Stimulated activated CD4-positive, alpha-beta T cell treated with anti-CD3 and anti-CD28 coated beads, Interleukin-12 subunit alpha, Interleukin-12 subunit beta, amount 100 ng/mL, for 24 hours (primary cell): ENCODE measurements at regions not wholly inside any gene's neighbourhood (a gene's known extent, or its start where the extent isn't known, plus 50 kb on each side); places are given as distances from the start of the nearest gene placed in this dataset.
"Not testable (repeated sequence)": the region's sequence is repeated elsewhere in the genome, so short reads cannot be mapped to it uniquely, and the experiment has no call there.

Experiments
- DNase-seq, 2 experiments: peaks; one replicate each; pipeline ENCODE4 v3.0.0-alpha.2; 2020; ENCODE audit warnings: low read depth in 2 of 2

DNA sequence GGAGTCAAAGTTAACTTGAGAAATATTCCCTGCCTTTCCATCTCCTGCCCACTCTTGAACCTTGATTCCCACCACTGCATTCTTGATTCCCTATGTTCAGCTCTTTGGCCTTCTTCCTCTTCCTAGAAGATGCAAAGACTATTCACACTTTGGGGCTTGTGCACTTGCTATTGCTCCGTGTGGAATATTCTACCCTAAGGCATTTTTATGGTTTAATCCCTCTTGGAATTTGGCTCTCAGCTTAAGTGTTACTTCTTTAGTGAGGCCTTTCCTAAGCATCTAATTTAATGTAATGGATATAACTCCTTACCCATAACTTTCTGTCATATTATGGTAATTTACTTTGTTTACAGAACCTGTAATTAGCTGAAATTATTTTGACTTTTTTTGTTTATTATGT lies 318.9 kb upstream of the COL8A1 start:
- no peak for DNase-seq

DNA sequence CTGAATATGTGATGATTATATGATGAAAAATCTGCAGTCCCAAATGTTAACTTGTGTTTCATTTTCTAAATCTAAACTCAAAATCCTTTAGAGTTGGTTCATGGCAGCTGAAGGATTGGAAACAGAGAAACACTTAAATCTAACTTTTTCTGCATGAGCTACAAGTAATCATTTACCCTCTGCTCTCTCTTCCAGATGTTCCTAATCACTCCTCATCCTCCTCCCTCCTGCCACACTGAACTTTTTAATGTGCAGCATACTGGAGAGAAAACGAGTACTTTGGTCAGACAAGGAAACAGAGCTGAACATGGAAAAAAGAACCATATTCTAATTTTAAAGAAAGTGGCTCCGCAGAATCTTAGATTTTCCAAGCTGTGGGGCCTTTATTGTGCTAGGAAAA lies 321.2 kb upstream of the COL8A1 start:
- no peak for DNase-seq

DNA sequence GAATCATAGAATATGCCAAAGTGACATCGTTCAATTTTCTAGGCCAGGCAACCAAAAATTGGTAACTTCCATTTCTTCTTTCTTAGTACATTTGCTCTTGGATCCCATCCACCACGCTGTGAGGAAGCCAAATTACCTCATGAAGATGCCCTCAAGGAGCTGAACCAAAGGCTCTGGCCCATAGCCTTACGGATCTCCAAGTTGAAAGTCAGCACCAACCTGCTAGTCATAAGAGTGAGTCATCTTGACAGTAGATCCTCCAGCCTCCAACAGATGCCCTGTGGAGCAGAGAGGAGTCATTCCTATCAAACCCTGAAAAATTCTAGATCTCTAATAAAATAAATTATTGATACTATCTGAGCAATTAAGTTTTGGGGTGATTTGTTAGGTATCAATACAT lies 322.5 kb upstream of the COL8A1 start:
- DNase-seq: no peak

DNA sequence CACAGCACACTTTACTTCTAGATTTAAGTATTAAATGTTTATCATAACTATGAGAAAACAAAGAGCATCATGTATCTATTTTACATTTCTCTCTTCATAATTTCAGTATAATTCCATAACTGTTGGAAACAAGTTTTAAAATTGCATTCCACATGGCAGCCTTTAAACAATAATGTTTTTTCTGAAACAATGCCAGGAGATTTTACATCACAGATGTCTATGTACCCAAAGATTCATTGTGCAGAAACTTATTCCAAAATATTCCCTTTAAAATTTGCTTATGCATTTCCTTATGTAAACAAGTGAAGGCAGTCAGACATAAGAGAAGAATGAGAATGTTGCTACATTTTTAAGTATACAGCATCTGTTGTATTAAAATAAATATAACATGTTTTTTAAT lies 324.9 kb upstream of the COL8A1 start:
- no peak for DNase-seq

- DNase-seq: no peak
Observed at GRCh38 chr3:99298661-99299060, 339.7 kb upstream of the COL8A1 start.

DNA sequence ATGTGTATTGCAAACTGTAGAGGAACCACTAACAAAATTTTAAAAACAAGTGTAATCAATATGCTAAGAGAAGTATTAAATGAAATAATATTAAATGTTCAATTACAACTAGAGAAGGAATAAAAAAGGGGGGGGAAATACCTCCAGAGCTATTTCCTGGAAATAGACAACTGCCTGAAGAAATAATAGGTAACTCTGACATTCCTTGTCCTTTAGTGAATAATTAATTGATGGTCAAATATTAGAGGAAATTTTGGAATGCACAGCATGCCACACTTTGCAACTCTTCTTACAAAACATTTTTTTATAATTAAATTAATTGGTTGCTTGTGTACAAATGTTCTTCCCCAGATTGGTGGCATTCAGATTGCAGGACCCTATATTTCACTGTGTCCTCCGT lies 342.6 kb upstream of the COL8A1 start:
- DNase-seq: no peak

GRCh38 chr3:99294092-99294491 lies 344.3 kb upstream of the COL8A1 start:
- DNase-seq: not testable (repeated sequence)

DNA sequence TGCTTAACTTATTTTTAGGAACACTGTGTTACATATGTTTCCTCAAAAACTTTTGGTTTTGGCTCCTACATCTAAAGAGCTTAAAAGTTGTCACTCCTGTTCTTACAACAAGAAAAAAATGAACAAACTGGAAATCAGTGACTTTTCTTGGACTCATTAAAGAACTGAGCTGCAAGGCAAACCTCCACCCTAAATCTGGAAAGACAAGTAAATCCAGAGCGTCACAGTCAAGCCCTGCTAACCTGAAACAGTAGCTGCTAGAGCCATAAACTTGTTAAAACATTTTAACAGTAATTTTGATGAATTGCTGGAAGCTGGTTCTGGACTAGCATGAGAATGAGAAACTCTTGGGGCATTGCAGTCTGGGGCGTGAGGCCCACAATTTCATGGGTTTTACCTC lies 350.5 kb upstream of the COL8A1 start:
- no peak for DNase-seq

GRCh38 chr3:99286266-99286845 lies 352.0 kb upstream of the COL8A1 start:
- no peak for DNase-seq

DNA sequence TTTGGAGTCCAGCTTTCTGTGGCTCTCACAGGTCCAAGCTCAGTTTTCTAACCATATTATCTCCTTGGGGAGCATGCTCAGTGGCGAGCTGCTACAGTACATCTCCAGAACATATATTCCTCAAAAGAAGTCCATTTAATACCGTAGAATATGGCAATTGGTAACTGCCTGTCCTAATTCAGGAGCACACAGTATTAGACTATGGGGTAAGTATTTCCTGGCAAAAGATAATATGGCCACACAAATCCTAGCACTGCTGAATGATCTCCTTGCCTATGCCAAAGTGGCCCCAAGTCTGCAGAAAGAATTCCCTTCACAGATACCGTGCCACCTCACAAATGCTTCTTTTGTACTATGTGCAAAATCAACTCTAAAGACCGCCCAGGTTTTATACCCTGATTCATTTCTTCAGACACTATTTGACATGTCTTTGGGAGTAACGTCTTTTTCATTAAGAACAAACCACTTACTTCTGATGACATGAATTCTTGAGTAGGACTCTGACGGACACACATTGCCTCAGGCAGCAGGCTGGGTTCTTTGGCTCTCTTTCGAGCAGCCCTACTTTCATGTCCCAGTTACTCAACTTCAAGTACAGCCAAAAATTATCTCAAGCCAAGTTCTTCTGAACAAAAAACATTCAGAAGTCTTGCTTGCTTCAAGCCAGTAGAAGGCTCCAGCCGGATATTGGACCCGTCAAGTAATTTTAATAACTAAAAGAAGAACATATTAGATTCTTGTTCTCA lies 368.3 kb upstream of the DCBLD2 start:
- DNase-seq: no peak

GRCh38 chr3:99256788-99257187 lies 355.3 kb upstream of the DCBLD2 start:
- no peak for DNase-seq

GRCh38 chr3:99253963-99254355 lies 352.5 kb upstream of the DCBLD2 start:
- no peak for DNase-seq

- DNase-seq: no peak
Observed at GRCh38 chr3:99250821-99251355, 349.4 kb upstream of the DCBLD2 start.

DNA sequence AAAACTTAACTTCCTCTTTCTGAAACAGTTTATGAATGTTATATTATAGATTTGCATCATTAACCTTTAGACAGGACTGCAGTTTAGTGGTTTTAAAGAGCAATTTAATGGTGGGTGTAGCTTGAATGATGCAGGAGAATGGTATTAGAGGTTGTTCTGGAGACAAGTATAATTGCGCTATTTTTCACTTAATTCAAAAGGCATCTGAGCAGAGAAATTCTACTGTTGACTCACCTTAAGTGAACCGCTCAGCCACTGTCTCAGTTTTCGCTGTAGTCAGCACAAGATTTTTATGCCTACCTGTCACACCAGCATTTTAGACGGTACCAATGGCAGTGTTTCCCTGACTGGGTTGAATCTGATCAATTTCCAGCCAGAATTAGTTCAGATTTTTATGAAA lies 348.8 kb upstream of the DCBLD2 start:
- DNase-seq: no peak

- DNase-seq: no peak
Observed at GRCh38 chr3:99249627-99250026, 348.1 kb upstream of the DCBLD2 start.

DNA sequence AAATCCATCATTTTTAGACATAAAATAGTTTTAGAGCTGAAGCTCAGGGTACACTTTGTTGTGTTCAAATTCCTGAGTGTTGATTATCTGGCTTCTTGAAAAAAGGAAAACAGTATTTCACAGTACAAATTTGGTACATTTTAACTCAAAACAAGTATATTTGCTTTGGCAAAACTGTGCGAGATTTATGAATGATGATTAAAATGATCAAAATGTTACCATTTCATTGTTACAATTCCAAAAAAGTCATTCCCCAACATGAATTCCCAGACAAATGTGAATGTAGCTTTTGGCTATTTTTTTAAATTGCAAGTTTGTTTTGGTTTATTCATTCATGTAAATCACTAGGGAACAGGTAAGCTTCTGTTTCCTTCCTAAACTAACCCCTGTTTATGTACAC lies 347.4 kb upstream of the DCBLD2 start:
- DNase-seq: no peak

DNA sequence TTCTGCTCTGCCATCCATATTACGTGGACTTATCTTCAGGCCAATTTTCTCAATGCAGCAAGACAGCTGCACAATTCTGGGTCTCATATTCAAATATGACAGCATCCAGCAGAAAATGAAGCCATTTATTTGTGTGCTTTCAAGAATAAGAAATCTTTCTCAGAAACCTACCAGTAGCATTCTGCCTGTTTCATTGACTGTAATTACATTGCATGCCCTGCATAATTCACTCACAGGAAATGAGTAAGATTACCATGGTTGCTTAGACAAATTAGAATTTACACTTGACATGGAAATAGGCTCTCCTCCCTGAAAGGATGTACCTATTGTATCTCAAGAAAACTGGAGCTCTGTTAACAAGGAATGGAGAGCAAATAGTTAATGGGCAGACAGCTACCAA lies 346.6 kb upstream of the DCBLD2 start:
- no peak for DNase-seq

- DNase-seq: no peak
Observed at GRCh38 chr3:99246010-99246654, 344.6 kb upstream of the DCBLD2 start.

GRCh38 chr3:99242271-99242670 lies 340.8 kb upstream of the DCBLD2 start:
- DNase-seq: no peak

DNA sequence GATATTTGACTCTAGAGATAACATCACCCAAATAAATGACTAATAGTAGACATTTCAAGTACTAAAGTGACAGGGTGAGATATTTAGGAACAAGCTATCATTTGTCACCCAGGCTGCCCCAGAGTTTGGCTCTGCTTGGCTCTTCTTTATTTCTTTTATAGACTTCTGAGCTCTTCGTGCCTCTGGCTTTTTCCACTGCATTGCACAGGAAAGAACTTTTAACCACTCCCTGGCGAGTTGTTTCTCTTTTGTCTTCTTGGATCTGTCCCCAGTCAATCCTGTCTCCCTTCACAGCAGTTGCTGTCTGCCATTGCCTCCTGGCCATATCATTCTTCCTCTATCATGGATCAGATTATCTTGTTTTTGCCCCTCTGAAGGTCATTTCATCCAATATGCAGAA lies 339.2 kb upstream of the DCBLD2 start:
- DNase-seq: no peak

DNA sequence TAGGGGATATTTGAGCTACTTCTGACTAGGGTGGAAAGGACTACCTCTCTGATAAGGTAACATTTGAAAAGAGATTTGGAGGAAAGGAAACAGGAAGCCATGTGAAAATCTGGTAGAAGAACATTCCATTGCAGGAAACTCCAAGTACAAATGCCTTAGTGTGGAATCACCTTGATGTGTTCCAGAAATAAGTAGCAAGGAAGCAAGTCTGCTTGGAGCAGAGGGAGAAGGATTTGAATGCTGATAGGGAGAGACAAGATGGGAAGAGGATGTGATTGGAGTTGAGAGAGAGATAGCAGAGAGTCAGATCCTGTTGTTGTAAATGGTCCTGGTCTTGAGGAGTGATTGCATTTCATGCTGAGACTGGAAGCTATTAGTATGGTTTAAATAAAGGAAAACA lies 335.1 kb upstream of the DCBLD2 start:
- DNase-seq: no peak

- DNase-seq: no peak
Observed at GRCh38 chr3:99232696-99233095, 331.2 kb upstream of the DCBLD2 start.

- DNase-seq: no peak
Observed at GRCh38 chr3:99218468-99218867, 317.0 kb upstream of the DCBLD2 start.
